ENCODE measurements at regions not wholly inside any gene's neighbourhood (a gene's known extent, or its start where the extent isn't known, plus 50 kb on each side); places are given as distances from the start of the nearest gene placed in this dataset.

GRCh38 chr5:92807085-92807484, 773.9 kb downstream of the NR2F1-AS1 start:
- intact Hi-C loops (cut with DNase I; ENCODE audit: low total_unique reads): no loop called here
- Histone ChIP-seq H3K4me3 (no peak overlapping the region), H3K9me3 (no peaks in the 10 kb centered on the region), H3K27me3 (no peaks in the 10 kb centered on the region), H3K4me1 (no peaks in the 10 kb centered on the region), H3K27ac (no peak overlapping the region), H3K36me3 (no peaks in the 10 kb centered on the region)
- TF ChIP-seq, protein P1, sequence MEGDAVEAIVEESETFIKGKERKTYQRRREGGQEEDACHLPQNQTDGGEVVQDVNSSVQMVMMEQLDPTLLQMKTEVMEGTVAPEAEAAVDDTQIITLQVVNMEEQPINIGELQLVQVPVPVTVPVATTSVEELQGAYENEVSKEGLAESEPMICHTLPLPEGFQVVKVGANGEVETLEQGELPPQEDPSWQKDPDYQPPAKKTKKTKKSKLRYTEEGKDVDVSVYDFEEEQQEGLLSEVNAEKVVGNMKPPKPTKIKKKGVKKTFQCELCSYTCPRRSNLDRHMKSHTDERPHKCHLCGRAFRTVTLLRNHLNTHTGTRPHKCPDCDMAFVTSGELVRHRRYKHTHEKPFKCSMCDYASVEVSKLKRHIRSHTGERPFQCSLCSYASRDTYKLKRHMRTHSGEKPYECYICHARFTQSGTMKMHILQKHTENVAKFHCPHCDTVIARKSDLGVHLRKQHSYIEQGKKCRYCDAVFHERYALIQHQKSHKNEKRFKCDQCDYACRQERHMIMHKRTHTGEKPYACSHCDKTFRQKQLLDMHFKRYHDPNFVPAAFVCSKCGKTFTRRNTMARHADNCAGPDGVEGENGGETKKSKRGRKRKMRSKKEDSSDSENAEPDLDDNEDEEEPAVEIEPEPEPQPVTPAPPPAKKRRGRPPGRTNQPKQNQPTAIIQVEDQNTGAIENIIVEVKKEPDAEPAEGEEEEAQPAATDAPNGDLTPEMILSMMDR (IDR thresholded peaks at IDR 0.05): no peak
- TF ChIP-seq EP300 (IDR thresholded peaks at IDR 0.05; ENCODE audit: low read depth) (no peak), POLR2A (IDR thresholded peaks at IDR 0.05) (no peak), POLR2AphosphoS5 (IDR thresholded peaks at IDR 0.05) (no peak)
- WGBS, 2 donors (ENCODE audit: low coverage in 1 of 2): 66 to 84% methylated on average over 4 of the region's 4 CpGs
- in situ Hi-C loops (cut with MboI; ENCODE audit: low pct_ligation_motif_present in 1 of 4, low pct_unique_long_range_greater_than_20kb in 1 of 4, low sequenced_read_pairs in 3 of 4): no loop called here
- DNase-seq: no peak

DNA sequence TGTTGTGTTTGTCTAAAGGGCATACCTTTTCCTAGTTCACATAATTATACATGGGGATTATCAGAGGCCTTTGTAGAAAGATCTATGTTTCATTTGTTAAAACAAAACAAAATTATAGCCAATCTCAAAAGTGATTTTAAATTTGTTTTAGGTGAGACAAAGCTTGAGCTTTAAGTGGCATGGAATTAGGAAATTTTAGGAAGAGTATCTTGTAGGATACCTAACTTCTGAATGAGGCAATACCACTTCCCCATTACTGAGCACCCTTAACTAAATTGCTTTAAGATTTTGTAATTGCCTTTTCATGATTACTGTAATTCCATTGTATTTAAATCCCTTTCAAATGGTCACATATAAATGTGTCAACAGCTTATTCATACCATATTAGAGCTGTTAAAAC, 775.6 kb downstream of the NR2F1-AS1 start:
- no peaks in the 10 kb centered on the region for H3K36me3 ChIP-seq
- in situ Hi-C loops (cut with MboI; ENCODE audit: low pct_ligation_motif_present in 1 of 4, low pct_unique_long_range_greater_than_20kb in 1 of 4, low sequenced_read_pairs in 3 of 4) (no loop called here), intact Hi-C loops (cut with DNase I; ENCODE audit: low total_unique reads) (no loop called here)
- TF ChIP-seq EP300 (IDR thresholded peaks at IDR 0.05; ENCODE audit: low read depth) (no peak), POLR2A (IDR thresholded peaks at IDR 0.05) (no peak), POLR2AphosphoS5 (IDR thresholded peaks at IDR 0.05) (no peak)
- TF ChIP-seq, protein P1 (IDR thresholded peaks at IDR 0.05): no peak
- no peak for DNase-seq
- peaks cover 0 to 2% (median 0%) of the 10 kb centered on the region in 4 donors for H3K4me1 ChIP-seq
- no peak overlapping the region for H3K27ac ChIP-seq
- H3K27me3 ChIP-seq: no peaks in the 10 kb centered on the region
- H3K9me3 ChIP-seq: no peaks in the 10 kb centered on the region
- H3K4me3 ChIP-seq: no peak overlapping the region

DNA sequence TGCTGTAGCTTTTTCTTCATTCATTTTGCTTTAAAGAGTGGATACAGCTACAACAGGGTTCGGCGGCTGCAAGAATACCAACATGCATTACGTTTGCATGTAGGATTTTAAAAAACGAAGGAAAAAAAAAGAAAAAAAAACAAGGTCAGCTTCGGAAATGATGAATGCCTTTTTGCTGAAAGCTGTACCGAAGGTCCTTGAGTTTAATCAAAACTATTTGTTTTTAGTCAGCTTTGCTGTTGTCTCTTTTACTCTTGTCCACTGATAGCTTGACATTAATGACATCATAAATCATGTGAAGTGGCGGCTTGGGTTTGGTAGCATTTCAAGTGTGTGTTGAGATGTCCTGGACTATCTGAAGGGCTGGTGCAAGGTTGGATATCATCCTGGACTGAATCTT, 779.1 kb downstream of the NR2F1-AS1 start:
- in situ Hi-C loops (cut with MboI; ENCODE audit: low pct_ligation_motif_present in 1 of 4, low pct_unique_long_range_greater_than_20kb in 1 of 4, low sequenced_read_pairs in 3 of 4) (no loop called here), intact Hi-C loops (cut with DNase I; ENCODE audit: low total_unique reads) (no loop called here)
- H3K27ac ChIP-seq: no peak overlapping the region
- no peak overlapping the region for H3K4me3 ChIP-seq
- H3K9me3 ChIP-seq: no peaks in the 10 kb centered on the region
- no peaks in the 10 kb centered on the region for H3K27me3 ChIP-seq
- DNase-seq: no peak
- peak in 1 of 3 donors; percentile 9 for TF ChIP-seq POLR2AphosphoS5 (IDR thresholded peaks at IDR 0.05)
- TF ChIP-seq POLR2A (IDR thresholded peaks at IDR 0.05): no peak
- H3K4me1 ChIP-seq: peaks cover 0 to 6% (median 0%) of the 10 kb centered on the region in 4 donors
- 28 to 38% methylated on average over 5 to 7 of the region's 7 CpGs for WGBS, 2 donors (ENCODE audit: low coverage in 1 of 2)
- no peaks in the 10 kb centered on the region for H3K36me3 ChIP-seq

DNA sequence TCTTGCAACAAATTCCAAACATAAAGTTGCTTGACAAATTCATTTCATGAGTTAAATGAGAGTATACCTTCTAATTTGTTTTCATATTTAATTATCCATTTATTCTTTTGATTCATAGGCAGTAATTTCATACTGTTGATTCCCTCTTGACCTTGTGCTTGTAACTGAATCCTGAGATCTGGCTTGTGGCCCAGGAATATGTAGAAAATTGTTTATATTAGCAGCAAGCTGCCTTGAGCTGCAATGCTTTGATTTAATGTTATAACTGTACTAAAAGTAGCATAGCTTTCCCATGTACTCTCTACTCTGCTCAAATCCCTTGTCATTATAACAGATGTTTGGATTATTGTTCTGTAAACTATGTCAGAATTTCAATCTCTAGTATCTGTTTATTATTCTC, 780.7 kb downstream of the NR2F1-AS1 start:
- Histone ChIP-seq H3K27me3 (no peaks in the 10 kb centered on the region), H3K36me3 (no peaks in the 10 kb centered on the region), H3K27ac (no peak overlapping the region), H3K4me3 (no peak overlapping the region), H3K4me1 (peaks cover 0 to 6% (median 0%) of the 10 kb centered on the region in 4 donors), H3K9me3 (no peaks in the 10 kb centered on the region)
- in situ Hi-C loops (cut with MboI; ENCODE audit: low pct_ligation_motif_present in 1 of 4, low pct_unique_long_range_greater_than_20kb in 1 of 4, low sequenced_read_pairs in 3 of 4): no loop called here
- intact Hi-C loops (cut with DNase I; ENCODE audit: low total_unique reads): no loop called here
- TF ChIP-seq POLR2A (IDR thresholded peaks at IDR 0.05) (no peak), POLR2AphosphoS5 (IDR thresholded peaks at IDR 0.05) (no peak), EP300 (IDR thresholded peaks at IDR 0.05; ENCODE audit: low read depth) (no peak)
- TF ChIP-seq, protein P1 (IDR thresholded peaks at IDR 0.05): no peak
- no peak for DNase-seq

GRCh38 chr5:92795633-92796032, 785.4 kb downstream of the NR2F1-AS1 start:
- peaks cover 0 to 5% (median 0%) of the 10 kb centered on the region in 4 donors for H3K4me1 ChIP-seq
- in situ Hi-C loops (cut with MboI; ENCODE audit: low pct_ligation_motif_present in 1 of 4, low pct_unique_long_range_greater_than_20kb in 1 of 4, low sequenced_read_pairs in 3 of 4) (no loop called here), intact Hi-C loops (cut with DNase I; ENCODE audit: low total_unique reads) (no loop called here)
- H3K27me3 ChIP-seq: no peaks in the 10 kb centered on the region
- H3K36me3 ChIP-seq: no peaks in the 10 kb centered on the region
- no peak overlapping the region for H3K4me3 ChIP-seq
- TF ChIP-seq EP300 (IDR thresholded peaks at IDR 0.05; ENCODE audit: low read depth) (no peak), POLR2AphosphoS5 (IDR thresholded peaks at IDR 0.05) (no peak), POLR2A (IDR thresholded peaks at IDR 0.05) (no peak)
- TF ChIP-seq, protein P1 (IDR thresholded peaks at IDR 0.05): no peak
- H3K27ac ChIP-seq: no peak overlapping the region
- WGBS, 2 donors (ENCODE audit: low coverage in 1 of 2): 81 to 92% methylated on average over 2 to 3 of the region's 3 CpGs
- no peak for DNase-seq
- H3K9me3 ChIP-seq: no peaks in the 10 kb centered on the region
